ENCODE measurements at regions not wholly inside any gene's neighbourhood (a gene's known extent, or its start where the extent isn't known, plus 50 kb on each side); places are given as distances from the start of the nearest gene placed in this dataset.

- no peak overlapping the region for H3K4me3 Mint-ChIP-seq
- H3K9ac ChIP-seq (ENCODE audit: extremely low read depth, insufficient read length, low read length) = no peak overlapping the region
These were observed 180.8 kb upstream of the PHACTR1 start for GRCh38 chr6:12535586-12536314.

More at GRCh38 chr6:12535586-12536314, 180.8 kb upstream of the PHACTR1 start:
- Histone ChIP-seq H4K20me1 (ENCODE audit: control insufficient read depth, insufficient read depth, insufficient read length) (no peaks in the 10 kb centered on the region), H3K18ac (ENCODE audit: insufficient read length, low read depth, low read length) (no peak overlapping the region), H2BK20ac (ENCODE audit: low read depth, low read length, poor library complexity, severe bottlenecking) (no peak overlapping the region), H3K23ac (ENCODE audit: insufficient read length, low read depth, low read length) (no peak overlapping the region), H3K79me1 (ENCODE audit: insufficient read depth, low read depth, low read length, poor library complexity, severe bottlenecking) (no peaks in the 10 kb centered on the region), H2BK5ac (ENCODE audit: insufficient read length, low read length) (no peak overlapping the region), H3K4me2 (ENCODE audit: insufficient read depth, insufficient read length, low read length) (no peak overlapping the region), H2BK15ac (ENCODE audit: low read depth, low read length) (no peak overlapping the region), H4K5ac (ENCODE audit: insufficient read length, low read depth, low read length) (no peak overlapping the region), H4K8ac (replicated peaks; ENCODE audit: insufficient read length, low read depth, low read length) (no peak overlapping the region), H3K56ac (ENCODE audit: insufficient read length, low read depth, low read length) (no peak overlapping the region), H3K9me3 (ENCODE audit: control insufficient read depth, low read depth, low read length) (no peaks in the 10 kb centered on the region), H3K23me2 (ENCODE audit: insufficient read length, low read depth, low read length, poor library complexity, severe bottlenecking) (no peaks in the 10 kb centered on the region), H3K4me1 (ENCODE audit: insufficient read depth, low read length) (no peaks in the 10 kb centered on the region), H3K27ac (ENCODE audit: insufficient read length, low read depth, low read length) (no peak overlapping the region), H2AK5ac (ENCODE audit: insufficient read length, low read length) (no peak overlapping the region), H3K4ac (ENCODE audit: low read depth, low read length) (no peak overlapping the region), H3T11ph (ENCODE audit: low read length) (no peak overlapping the region), H3K14ac (ENCODE audit: insufficient read depth, low read length) (no peak overlapping the region), H3K79me2 (ENCODE audit: insufficient read depth, low read length) (no peaks in the 10 kb centered on the region), H2AFZ (ENCODE audit: low read length) (no peak overlapping the region), H2BK12ac (ENCODE audit: insufficient read length, low read depth, low read length) (no peak overlapping the region), H2BK120ac (ENCODE audit: low read depth, low read length, poor library complexity, severe bottlenecking) (no peak overlapping the region), H4K91ac (ENCODE audit: insufficient read length, low read depth, low read length) (no peak overlapping the region), H3K27me3 (ENCODE audit: insufficient read depth, low read length) (no peaks in the 10 kb centered on the region)
- no peak for TF ChIP-seq CTCF (conservative IDR thresholded peaks at IDR 0.05)
- no peak for DNase-seq
- no peaks in the 10 kb centered on the region for H3K9me3 Mint-ChIP-seq
- no peaks in the 10 kb centered on the region for H3K36me3 Mint-ChIP-seq (ENCODE audit: insufficient read depth in 1 of 3, low read depth in 3 of 3)
- no peaks in the 10 kb centered on the region for H3K4me1 Mint-ChIP-seq
- H3K27me3 Mint-ChIP-seq (ENCODE audit: low read depth) = peaks cover 2% of the 10 kb centered on the region
- H3K27ac Mint-ChIP-seq = no peak overlapping the region
- no CpG with 5 or more reads among the region's 3 CpGs for WGBS (ENCODE audit: extremely low coverage, insufficient read length, low lambda C conversion rate)

All from H9 (cell line).